IMR-90 (cell line): ENCODE measurements at regions not wholly inside any gene's neighbourhood (a gene's known extent, or its start where the extent isn't known, plus 50 kb on each side); places are given as distances from the start of the nearest gene placed in this dataset.

Source experiments
- ATAC-seq: fragments of 200-7000 bp; cut with Tn5 transposase; 2 replicates; pipeline ENCODE4 v1.9.1; 2020; ENCODE audit warnings: low read depth, mild to moderate bottlenecking, moderate library complexity
- BruUV-seq: library from RNA; stranded (reverse); fragments of 400-500 nt; replicated peaks from 2 replicates; lab custom pipeline; 2021; lab: Mats Ljungman, UMichigan
- CTCF ChIA-PET: fragments of 300-600 bp; formaldehyde crosslinking; extraction: SDS; loops from one replicate; lab custom pipeline; 2021; ENCODE audit warnings: antibody characterized with exemption; lab: Yijun Ruan, JAX
- POLR2A ChIA-PET: fragments of 300-600 bp; sonication (Branson Sonifier 250); formaldehyde crosslinking; loops from one replicate; lab custom pipeline; 2022; ENCODE audit warnings: antibody characterized with exemption; ENCODE audit not compliant: unreplicated experiment; lab: Charles Lee
- DNase-seq: peaks from one replicate; pipeline ENCODE4 v3.0.0; 2013
- H2AFZ ChIP-seq: replicated peaks from 2 replicates; pipeline ENCODE3; 2013; ENCODE audit warnings: low read length, mild to moderate bottlenecking; ENCODE audit not compliant: poor library complexity
- H2AK5ac ChIP-seq: 2 replicates; pipeline ENCODE4 v1.6.1; 2013; ENCODE audit warnings: low read depth, low read length, inconsistent platforms
- H2AK9ac ChIP-seq: replicated peaks from 2 replicates; pipeline ENCODE3; 2013; ENCODE audit warnings: mild to moderate bottlenecking, low read depth, low read length, moderate library complexity; ENCODE audit not compliant: poor library complexity
- H2BK120ac ChIP-seq: 2 replicates; pipeline ENCODE4 v1.6.1; 2013; ENCODE audit warnings: low read depth, low read length, inconsistent platforms
- H2BK15ac ChIP-seq: 3 replicates; pipeline ENCODE4 v1.6.1; 2013; ENCODE audit warnings: low read depth, low read length, inconsistent platforms
- H2BK20ac ChIP-seq: 2 replicates; pipeline ENCODE4 v1.6.1; 2013; ENCODE audit warnings: low read depth, mild to moderate bottlenecking, inconsistent platforms, low read length, moderate library complexity
- H2BK5ac ChIP-seq: 2 replicates; pipeline ENCODE4 v1.6.1; 2013; ENCODE audit warnings: mild to moderate bottlenecking, low read depth, low read length, inconsistent platforms; ENCODE audit not compliant: poor library complexity, severe bottlenecking
- H3K14ac ChIP-seq: replicated peaks from 2 replicates; pipeline ENCODE4 v1.6.1; 2013; ENCODE audit warnings: low read depth, low read length, inconsistent platforms
- H3K18ac ChIP-seq: 2 replicates; pipeline ENCODE4 v1.6.1; 2013; ENCODE audit warnings: low read depth, low read length, control low read depth
- H3K23ac ChIP-seq: 2 replicates; pipeline ENCODE4 v1.6.1; 2013; ENCODE audit warnings: low read depth, low read length, inconsistent platforms
- H3K27ac ChIP-seq: 2 replicates; pipeline ENCODE4 v1.5.1; 2013; ENCODE audit warnings: mild to moderate bottlenecking, control low read depth, low read length; ENCODE audit not compliant: insufficient read depth
- H3K27me3 ChIP-seq: 2 replicates; pipeline ENCODE4 v1.6.1; 2013; ENCODE audit warnings: low read length; ENCODE audit not compliant: control insufficient read depth, insufficient read depth
- H3K36me3 ChIP-seq: 2 replicates; pipeline ENCODE4 v1.6.1; 2013; ENCODE audit warnings: low read length, mixed read lengths; ENCODE audit not compliant: control insufficient read depth, insufficient read depth
- H3K4ac ChIP-seq: 2 replicates; pipeline ENCODE4 v1.6.1; 2013; ENCODE audit warnings: low read depth, low read length, inconsistent platforms
- H3K4me1 ChIP-seq: 2 replicates; pipeline ENCODE4 v1.6.1; 2013; ENCODE audit warnings: low read length, mixed read lengths; ENCODE audit not compliant: control insufficient read depth, insufficient read depth
- H3K4me2 ChIP-seq: 2 replicates; pipeline ENCODE4 v1.6.1; 2013; ENCODE audit warnings: low read depth, mild to moderate bottlenecking, control low read depth, low read length, moderate library complexity
- H3K4me3 ChIP-seq: 2 replicates; pipeline ENCODE4 v1.5.1; 2013; ENCODE audit warnings: low read depth, mild to moderate bottlenecking, control low read depth, low read length, moderate library complexity; ENCODE audit not compliant: insufficient read depth
- H3K56ac ChIP-seq: 2 replicates; pipeline ENCODE4 v1.6.1; 2013; ENCODE audit warnings: low read length, inconsistent platforms; ENCODE audit not compliant: insufficient read depth; ENCODE audit errors: extremely low read depth
- H3K79me1 ChIP-seq, 2 experiments: 2 replicates each; pipeline ENCODE4 v1.6.1; 2013; ENCODE audit warnings: low read length in 2 of 2, inconsistent platforms in 1 of 2, low read depth in 1 of 2
- H3K9ac ChIP-seq: 2 replicates; pipeline ENCODE4 v1.6.1; 2013; ENCODE audit warnings: low read depth, low read length, control low read depth
- H3K9me1 ChIP-seq: 2 replicates; pipeline ENCODE4 v1.6.1; 2013; ENCODE audit warnings: low read length, inconsistent platforms; ENCODE audit not compliant: insufficient read depth
- H3K9me3 ChIP-seq: 2 replicates; pipeline ENCODE4 v1.6.1; 2013; ENCODE audit warnings: low read length; ENCODE audit not compliant: control insufficient read depth, insufficient read depth
- H4K20me1 ChIP-seq: 2 replicates; pipeline ENCODE4 v1.6.1; 2013; ENCODE audit warnings: low read length, inconsistent platforms; ENCODE audit not compliant: insufficient read depth
- H4K5ac ChIP-seq: 2 replicates; pipeline ENCODE4 v1.6.1; 2013; ENCODE audit warnings: mild to moderate bottlenecking, low read depth, low read length, control low read depth
- H4K8ac ChIP-seq, 2 experiments: 2 replicates each; pipeline ENCODE4 v1.6.1; 2013; ENCODE audit warnings: low read depth in 2 of 2, low read length in 2 of 2, control low read depth in 1 of 2, inconsistent platforms in 1 of 2
- H4K91ac ChIP-seq: 2 replicates; pipeline ENCODE4 v1.6.1; 2013; ENCODE audit warnings: low read depth, low read length, inconsistent platforms; ENCODE audit not compliant: insufficient read depth
- BHLHE40 ChIP-seq: fragments of 150-350 bp; IDR thresholded peaks from 2 replicates; pipeline ENCODE4 v1.6.1; 2016; ENCODE audit warnings: mild to moderate bottlenecking, low read depth, low read length
- CHD1 ChIP-seq: IDR thresholded peaks from 2 replicates; pipeline ENCODE4 v1.6.1; 2012; ENCODE audit warnings: low read depth, low read length, improper control_type of control experiment
- MAZ ChIP-seq: IDR thresholded peaks from 2 replicates; pipeline ENCODE4 v1.6.1; 2012; ENCODE audit warnings: low read depth, mild to moderate bottlenecking, low read length, improper control_type of control experiment, moderate library complexity, borderline replicate concordance
- MXI1 ChIP-seq: IDR thresholded peaks from 2 replicates; pipeline ENCODE4 v1.6.1; 2012; ENCODE audit warnings: low read depth, mild to moderate bottlenecking, low read length, moderate library complexity, borderline replicate concordance
- NFE2L2 ChIP-seq: fragments of 150-350 bp; IDR thresholded peaks from 2 replicates; pipeline ENCODE4 v1.6.1; 2016; ENCODE audit warnings: low read depth, mild to moderate bottlenecking, low read length
- RAD21 ChIP-seq: IDR thresholded peaks from 2 replicates; pipeline ENCODE4 v1.6.1; 2012; ENCODE audit warnings: low read length, improper control_type of control experiment
- WGBS, 2 experiments: methylation state at CpG; one replicate each; pipeline versions ENCODE4 v1.1.5 to v1.1.7; 2013; ENCODE audit warnings: missing lambda C conversion rate in 2 of 2; ENCODE audit not compliant: insufficient read length in 1 of 2; ENCODE audit errors: extremely low coverage in 2 of 2; 5-methylcytosine and 5-hydroxymethylcytosine counted together
- dilution Hi-C: fragments of 300-500 bp; cut with HindIII; formaldehyde crosslinking; loops from one replicate; pipeline ENCODE4 v1.14.3; 2018; ENCODE audit warnings: low sequenced_read_pairs; ENCODE audit not compliant: unreplicated experiment
- in situ Hi-C: fragments of 300-500 bp; cut with MboI; formaldehyde crosslinking; loops from 3 replicates; pipeline ENCODE4 v1.14.3; 2019; ENCODE audit warnings: low sequenced_read_pairs, inconsistent platforms, mixed read lengths
- intact Hi-C: fragments of 100-400 bp; cut with micrococcal nuclease; formaldehyde crosslinking; loops from 2 replicates; pipeline ENCODE4 v1.10.0; 2022
- TF ChIP-seq, protein P1 (sequence below): conservative IDR thresholded peaks from 2 replicates; pipeline ENCODE4 v1.5.1; 2012; ENCODE audit warnings: mild to moderate bottlenecking, low read depth, low read length, improper control_type of control experiment
- TF ChIP-seq, protein P2 (sequence below): fragments of 150-350 bp; IDR thresholded peaks from 2 replicates; pipeline ENCODE4 v1.6.1; 2017; ENCODE audit warnings: mild to moderate bottlenecking, antibody characterized with exemption, low read length, low read depth
- TF ChIP-seq, protein P3 (sequence below): fragments of 150-350 bp; IDR thresholded peaks from 2 replicates; pipeline ENCODE4 v1.6.1; 2016; ENCODE audit warnings: low read depth, mild to moderate bottlenecking, low read length, moderate library complexity, borderline replicate concordance

DNA sequence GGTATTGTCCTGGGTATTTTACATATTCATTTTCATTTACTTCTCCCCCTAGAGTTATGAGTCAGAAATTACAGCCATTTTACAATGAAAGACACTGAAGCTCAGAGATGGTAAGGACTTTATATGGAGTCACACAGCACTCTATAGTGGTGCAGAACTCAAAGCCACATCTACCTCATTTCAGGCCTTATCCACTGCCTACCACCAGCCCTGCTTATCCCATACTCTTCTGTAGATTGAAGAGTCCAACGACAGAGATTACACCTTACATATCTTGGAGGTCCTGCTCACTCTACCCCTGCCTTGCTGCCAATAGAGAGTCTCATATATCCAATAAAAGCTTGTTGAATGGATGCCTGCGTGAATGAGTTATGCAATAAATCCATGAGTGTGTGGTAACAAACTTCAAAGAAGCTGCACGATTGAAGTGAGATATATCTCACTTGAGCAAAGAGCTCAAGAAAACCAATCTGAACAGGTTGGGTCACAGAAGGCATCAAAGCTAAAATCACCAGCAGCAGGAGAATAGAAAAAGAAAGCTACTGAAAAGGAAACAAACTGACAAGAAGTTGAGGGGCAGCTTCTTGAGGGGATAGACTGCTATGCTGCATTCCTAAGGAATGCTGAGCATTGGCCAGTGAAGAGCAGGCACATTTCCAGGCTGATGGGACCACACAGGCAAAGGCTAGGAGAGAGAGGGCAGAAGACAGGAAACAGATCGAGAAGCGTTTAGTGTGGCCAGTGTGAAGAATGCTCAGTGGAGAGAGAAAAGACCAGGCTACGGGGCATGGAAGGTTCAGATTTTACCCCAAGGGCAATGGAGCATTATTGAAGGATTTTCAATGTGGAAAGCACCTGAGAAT, 585.6 kb downstream of the DHX35 start:
- no peak overlapping the region for H2BK120ac ChIP-seq
- no peak overlapping the region for H4K5ac ChIP-seq
- no peaks in the 10 kb centered on the region for H3K36me3 ChIP-seq
- H3K18ac ChIP-seq = no peak overlapping the region
- no peak overlapping the region for H3K27ac ChIP-seq
- H2BK20ac ChIP-seq = no peak overlapping the region
- in situ Hi-C loops = no loop called here
- H3K9me3 ChIP-seq = peaks cover 8% of the 10 kb centered on the region
- dilution Hi-C loops = no loop called here
- H2BK15ac ChIP-seq = no peak overlapping the region
- WGBS, 2 experiments = no CpG with 5 or more reads among the region's 6 CpGs
- H3K56ac ChIP-seq = no peak overlapping the region
- no peak overlapping the region for H2AK9ac ChIP-seq
- H2BK5ac ChIP-seq = no peak overlapping the region
- no peak overlapping the region for H3K14ac ChIP-seq
- H3K9me1 ChIP-seq = no peaks in the 10 kb centered on the region
- H2AFZ ChIP-seq = no peak overlapping the region
- no peak overlapping the region for H2AK5ac ChIP-seq
- POLR2A ChIA-PET = no interaction called here
- intact Hi-C loops = no loop called here
- no TSS peak for BruUV-seq
- H3K4me1 ChIP-seq = no peaks in the 10 kb centered on the region
- no peaks in the 10 kb centered on the region for H4K20me1 ChIP-seq
- H3K79me1 ChIP-seq = no peaks in the 10 kb centered on the region
- no peak for TF ChIP-seq MAZ
- TF ChIP-seq, protein P1, sequence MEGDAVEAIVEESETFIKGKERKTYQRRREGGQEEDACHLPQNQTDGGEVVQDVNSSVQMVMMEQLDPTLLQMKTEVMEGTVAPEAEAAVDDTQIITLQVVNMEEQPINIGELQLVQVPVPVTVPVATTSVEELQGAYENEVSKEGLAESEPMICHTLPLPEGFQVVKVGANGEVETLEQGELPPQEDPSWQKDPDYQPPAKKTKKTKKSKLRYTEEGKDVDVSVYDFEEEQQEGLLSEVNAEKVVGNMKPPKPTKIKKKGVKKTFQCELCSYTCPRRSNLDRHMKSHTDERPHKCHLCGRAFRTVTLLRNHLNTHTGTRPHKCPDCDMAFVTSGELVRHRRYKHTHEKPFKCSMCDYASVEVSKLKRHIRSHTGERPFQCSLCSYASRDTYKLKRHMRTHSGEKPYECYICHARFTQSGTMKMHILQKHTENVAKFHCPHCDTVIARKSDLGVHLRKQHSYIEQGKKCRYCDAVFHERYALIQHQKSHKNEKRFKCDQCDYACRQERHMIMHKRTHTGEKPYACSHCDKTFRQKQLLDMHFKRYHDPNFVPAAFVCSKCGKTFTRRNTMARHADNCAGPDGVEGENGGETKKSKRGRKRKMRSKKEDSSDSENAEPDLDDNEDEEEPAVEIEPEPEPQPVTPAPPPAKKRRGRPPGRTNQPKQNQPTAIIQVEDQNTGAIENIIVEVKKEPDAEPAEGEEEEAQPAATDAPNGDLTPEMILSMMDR = no peak
- TF ChIP-seq, protein P2, sequence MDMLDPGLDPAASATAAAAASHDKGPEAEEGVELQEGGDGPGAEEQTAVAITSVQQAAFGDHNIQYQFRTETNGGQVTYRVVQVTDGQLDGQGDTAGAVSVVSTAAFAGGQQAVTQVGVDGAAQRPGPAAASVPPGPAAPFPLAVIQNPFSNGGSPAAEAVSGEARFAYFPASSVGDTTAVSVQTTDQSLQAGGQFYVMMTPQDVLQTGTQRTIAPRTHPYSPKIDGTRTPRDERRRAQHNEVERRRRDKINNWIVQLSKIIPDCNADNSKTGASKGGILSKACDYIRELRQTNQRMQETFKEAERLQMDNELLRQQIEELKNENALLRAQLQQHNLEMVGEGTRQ = no peak
- TF ChIP-seq NFE2L2 = no peak
- TF ChIP-seq RAD21 = no peak
- no peak for TF ChIP-seq CHD1
- TF ChIP-seq, protein P3, sequence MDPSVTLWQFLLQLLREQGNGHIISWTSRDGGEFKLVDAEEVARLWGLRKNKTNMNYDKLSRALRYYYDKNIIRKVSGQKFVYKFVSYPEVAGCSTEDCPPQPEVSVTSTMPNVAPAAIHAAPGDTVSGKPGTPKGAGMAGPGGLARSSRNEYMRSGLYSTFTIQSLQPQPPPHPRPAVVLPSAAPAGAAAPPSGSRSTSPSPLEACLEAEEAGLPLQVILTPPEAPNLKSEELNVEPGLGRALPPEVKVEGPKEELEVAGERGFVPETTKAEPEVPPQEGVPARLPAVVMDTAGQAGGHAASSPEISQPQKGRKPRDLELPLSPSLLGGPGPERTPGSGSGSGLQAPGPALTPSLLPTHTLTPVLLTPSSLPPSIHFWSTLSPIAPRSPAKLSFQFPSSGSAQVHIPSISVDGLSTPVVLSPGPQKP = no peak
- no peak for TF ChIP-seq MXI1
- no peak for TF ChIP-seq BHLHE40
- no peak overlapping the region for H3K4me2 ChIP-seq
- H3K27me3 ChIP-seq = no peaks in the 10 kb centered on the region
- H4K91ac ChIP-seq = no peak overlapping the region
- no peak overlapping the region for H3K4me3 ChIP-seq
- ATAC-seq (no peak), DNase-seq (no peak)
- no peak overlapping the region for H3K23ac ChIP-seq
- no peak overlapping the region for H3K9ac ChIP-seq
- CTCF ChIA-PET = interaction anchor here (0.6 kb wide), 2 partner anchors 18 to 587 kb away, joined by 3 read pairs; no protein-coding TSS in a partner anchor
- H3K4ac ChIP-seq = no peak overlapping the region
- H4K8ac ChIP-seq = no peak overlapping the region
